ENCODE measurements at regions not wholly inside any gene's neighbourhood (a gene's known extent, or its start where the extent isn't known, plus 50 kb on each side); places are given as distances from the start of the nearest gene placed in this dataset.
A peak's percentile ranks its signal among the peaks of the same experiment; 100 is the strongest.

GRCh38 chr3:193903966-193904365 lies 232.0 kb upstream of the HES1 start:
- ATAC-seq (no peak), DNase-seq (ENCODE audit: low spot score) (no peak)
- Mint-ChIP-seq H3K9me3 (peaks cover 15% of the 10 kb centered on the region), H3K4me3 (no peak overlapping the region), H3K4me1 (peaks cover 22% of the 10 kb centered on the region), H3K36me3 (ENCODE audit: low read depth) (peaks cover 8% of the 10 kb centered on the region), H3K27me3 (ENCODE audit: insufficient read depth, low read depth, poor library complexity) (peaks cover 5% of the 10 kb centered on the region), H3K27ac (no peak overlapping the region)
- Histone ChIP-seq H3K27ac (ENCODE audit: low read depth) (no peak overlapping the region), H3K4me3 (no peak overlapping the region), H3K27me3 (ENCODE audit: insufficient read depth) (no peaks in the 10 kb centered on the region), H3F3A (replicated peaks; ENCODE audit: low read depth) (no peaks in the 10 kb centered on the region), H4K20me1 (replicated peaks; ENCODE audit: insufficient read depth) (no peaks in the 10 kb centered on the region), H3K9me2 (ENCODE audit: insufficient read depth) (no peaks in the 10 kb centered on the region), H2AFZ (peak overlapping the region; percentile 78; the same call in 1 of the 2 replicates), H3K4me1 (ENCODE audit: insufficient read depth) (peaks cover 13% of the 10 kb centered on the region), H3K36me3 (ENCODE audit: insufficient read depth) (peaks cover 6% of the 10 kb centered on the region; the same call in 1 of the 2 replicates), H3K4me2 (no peak overlapping the region), H3K79me2 (replicated peaks; ENCODE audit: insufficient read depth) (no peaks in the 10 kb centered on the region)
- TF ChIP-seq NANOG (IDR thresholded peaks at IDR 0.05; ENCODE audit: borderline replicate concordance) (no peak), POLR2AphosphoS5 (IDR thresholded peaks at IDR 0.05; ENCODE audit: low read depth) (no peak), ZNF331 (CRISPR knock-in tag; IDR thresholded peaks at IDR 0.05; ENCODE audit: low read depth) (no peak), ZNF462 (CRISPR knock-in tag; IDR thresholded peaks at IDR 0.05) (no peak), ETS1 (IDR thresholded peaks at IDR 0.05) (no peak), CREB1 (CRISPR knock-in tag; IDR thresholded peaks at IDR 0.05; ENCODE audit: low read depth) (no peak), EZH2 (IDR thresholded peaks at IDR 0.05; ENCODE audit: low read depth, unreplicated experiment) (no peak), EZH2phosphoT487 (IDR thresholded peaks at IDR 0.05; ENCODE audit: unreplicated experiment) (no peak), REST (IDR thresholded peaks at IDR 0.05; ENCODE audit: unreplicated experiment) (no peak), STAT1 (IDR thresholded peaks at IDR 0.05; ENCODE audit: unreplicated experiment) (no peak), ZNF114 (CRISPR knock-in tag; IDR thresholded peaks at IDR 0.05) (no peak), JUNB (IDR thresholded peaks at IDR 0.05; ENCODE audit: unreplicated experiment) (no peak), CTCF (conservative IDR thresholded peaks at IDR 0.05; ENCODE audit: low read depth in 2 of 2) (no peak)
